Duodenal mucosa (tissue), 2 donors: ENCODE measurements at regions not wholly inside any gene's neighbourhood (a gene's known extent, or its start where the extent isn't known, plus 50 kb on each side); places are given as distances from the start of the nearest gene placed in this dataset.
"Not testable (repeated sequence)": the region's sequence is repeated elsewhere in the genome, so short reads cannot be mapped to it uniquely, and the experiment has no call there.

Experiments used
- H3K27ac ChIP-seq: one replicate; pipeline ENCODE4 v1.7.0; 2013; ENCODE audit warnings: low read depth, low read length
- H3K27me3 ChIP-seq, 2 donors: one replicate each; pipeline ENCODE4 v1.7.0; 2013; ENCODE audit warnings: low read length in 2 of 2, control low read depth in 1 of 2; ENCODE audit not compliant: insufficient read depth in 2 of 2, control insufficient read depth in 1 of 2
- H3K36me3 ChIP-seq, 2 donors: one replicate each; pipeline ENCODE4 v1.7.0; 2013; ENCODE audit warnings: low read length in 2 of 2, control low read depth in 1 of 2; ENCODE audit not compliant: insufficient read depth in 2 of 2, control insufficient read depth in 1 of 2
- H3K4me1 ChIP-seq, 2 donors: one replicate each; pipeline ENCODE4 v1.7.0; 2013; ENCODE audit warnings: low read length in 2 of 2, control low read depth in 1 of 2; ENCODE audit not compliant: insufficient read depth in 2 of 2, control insufficient read depth in 1 of 2
- H3K4me3 ChIP-seq, 2 donors: one replicate each; pipeline ENCODE4 v1.7.0; 2013; ENCODE audit warnings: low read length in 2 of 2, low read depth in 1 of 2
- H3K9ac ChIP-seq, 2 donors: one replicate each; pipeline ENCODE4 v1.7.0; 2013; ENCODE audit warnings: low read length in 2 of 2, low read depth in 1 of 2
- H3K9me3 ChIP-seq, 2 donors: one replicate each; pipeline ENCODE4 v1.7.0; 2013; ENCODE audit warnings: low read length in 2 of 2, control low read depth in 1 of 2; ENCODE audit not compliant: control insufficient read depth in 1 of 2

GRCh38 chr14:50027816-50028215 is 88.6 kb downstream of the VCPKMT start:
- H3K9me3 ChIP-seq = peaks cover 2 to 6% of the 10 kb centered on the region in 2 donors
- H3K4me3 ChIP-seq = no peak overlapping the region
- H3K4me1 ChIP-seq = no peaks in the 10 kb centered on the region
- H3K9ac ChIP-seq = no peak overlapping the region
- no peaks in the 10 kb centered on the region for H3K36me3 ChIP-seq
- H3K27me3 ChIP-seq = no peaks in the 10 kb centered on the region
- no peak overlapping the region for H3K27ac ChIP-seq

DNA sequence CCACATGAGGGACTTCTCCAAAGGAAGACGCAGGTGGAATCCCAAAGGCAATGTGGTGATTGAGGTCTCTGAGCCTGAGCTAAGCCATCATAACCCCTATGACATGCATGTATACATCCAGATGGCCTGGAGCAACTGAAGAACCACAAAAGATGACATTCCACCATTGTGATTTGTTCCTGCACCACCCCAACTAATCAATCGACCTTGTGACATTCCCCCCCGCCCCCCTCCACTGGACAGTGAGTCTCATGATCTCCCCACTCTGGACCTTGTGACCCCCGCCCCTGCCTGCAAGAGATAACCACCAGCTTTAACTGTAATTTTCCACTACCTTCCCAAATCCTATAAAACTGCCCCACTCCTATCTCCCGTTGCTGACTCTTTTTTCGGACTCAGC is 87.9 kb downstream of the VCPKMT start:
- no peak overlapping the region for H3K27ac ChIP-seq

GRCh38 chr14:50030036-50030435 is 86.3 kb downstream of the VCPKMT start:
- no peak overlapping the region for H3K4me3 ChIP-seq

More for the DNA sequence above, 87.9 kb downstream of the VCPKMT start:
- peaks cover 2 to 6% of the 10 kb centered on the region in 2 donors for H3K9me3 ChIP-seq
- no peak overlapping the region for H3K9ac ChIP-seq
- H3K4me3 ChIP-seq = no peak overlapping the region
- no peaks in the 10 kb centered on the region for H3K4me1 ChIP-seq
- H3K27me3 ChIP-seq = no peaks in the 10 kb centered on the region
- no peaks in the 10 kb centered on the region for H3K36me3 ChIP-seq

GRCh38 chr14:50030911-50031310 is 85.5 kb downstream of the VCPKMT start:
- H3K27ac ChIP-seq, H3K4me1 ChIP-seq, H3K4me3 ChIP-seq, H3K27me3 ChIP-seq, H3K36me3 ChIP-seq, H3K9ac ChIP-seq, H3K9me3 ChIP-seq: not testable (repeated sequence)

More at GRCh38 chr14:50030036-50030435, 86.3 kb downstream of the VCPKMT start:
- no peak overlapping the region for H3K9ac ChIP-seq
- H3K9me3 ChIP-seq = peaks cover 2 to 6% of the 10 kb centered on the region in 2 donors
- no peaks in the 10 kb centered on the region for H3K4me1 ChIP-seq
- H3K27me3 ChIP-seq = no peaks in the 10 kb centered on the region
- no peaks in the 10 kb centered on the region for H3K36me3 ChIP-seq
- no peak overlapping the region for H3K27ac ChIP-seq

DNA sequence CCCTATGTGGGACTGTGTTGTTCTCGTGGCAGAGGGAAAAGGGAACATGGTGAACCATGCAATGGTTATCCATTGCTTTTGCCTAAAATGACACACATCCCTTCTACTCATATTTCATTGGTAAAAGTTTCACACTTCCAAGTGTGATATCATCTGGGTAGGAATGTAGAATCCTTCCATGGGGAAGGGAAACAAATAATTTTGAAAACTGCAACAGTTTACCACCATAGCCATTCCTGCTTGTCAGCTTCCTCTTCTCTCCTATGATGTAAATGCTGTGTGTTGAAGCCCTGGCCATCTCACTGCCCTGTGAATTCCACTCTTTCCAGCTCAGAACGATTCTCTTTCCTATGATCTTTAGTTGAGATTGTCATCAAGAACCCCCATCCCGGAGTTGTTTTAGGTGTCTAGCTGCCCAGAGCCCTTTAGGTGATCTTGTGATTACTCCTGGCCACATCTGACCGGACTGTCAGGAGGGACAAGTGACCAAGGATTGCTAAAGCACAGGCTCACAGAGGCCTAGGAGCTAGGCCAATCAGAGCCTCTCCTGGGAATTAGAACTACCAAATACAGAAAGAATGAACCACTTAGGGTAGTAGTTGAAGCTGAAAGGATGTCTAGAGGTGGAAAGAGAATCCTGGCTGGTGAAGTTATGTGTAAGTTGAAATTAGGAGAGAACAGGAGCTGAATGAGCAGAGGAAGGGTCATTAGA is 84.6 kb downstream of the VCPKMT start:
- H3K4me1 ChIP-seq = no peaks in the 10 kb centered on the region
- H3K27me3 ChIP-seq = no peaks in the 10 kb centered on the region
- H3K4me3 ChIP-seq = no peak overlapping the region
- no peak overlapping the region for H3K9ac ChIP-seq
- no peaks in the 10 kb centered on the region for H3K36me3 ChIP-seq
- no peak overlapping the region for H3K27ac ChIP-seq
- no peaks in the 10 kb centered on the region for H3K9me3 ChIP-seq

DNA sequence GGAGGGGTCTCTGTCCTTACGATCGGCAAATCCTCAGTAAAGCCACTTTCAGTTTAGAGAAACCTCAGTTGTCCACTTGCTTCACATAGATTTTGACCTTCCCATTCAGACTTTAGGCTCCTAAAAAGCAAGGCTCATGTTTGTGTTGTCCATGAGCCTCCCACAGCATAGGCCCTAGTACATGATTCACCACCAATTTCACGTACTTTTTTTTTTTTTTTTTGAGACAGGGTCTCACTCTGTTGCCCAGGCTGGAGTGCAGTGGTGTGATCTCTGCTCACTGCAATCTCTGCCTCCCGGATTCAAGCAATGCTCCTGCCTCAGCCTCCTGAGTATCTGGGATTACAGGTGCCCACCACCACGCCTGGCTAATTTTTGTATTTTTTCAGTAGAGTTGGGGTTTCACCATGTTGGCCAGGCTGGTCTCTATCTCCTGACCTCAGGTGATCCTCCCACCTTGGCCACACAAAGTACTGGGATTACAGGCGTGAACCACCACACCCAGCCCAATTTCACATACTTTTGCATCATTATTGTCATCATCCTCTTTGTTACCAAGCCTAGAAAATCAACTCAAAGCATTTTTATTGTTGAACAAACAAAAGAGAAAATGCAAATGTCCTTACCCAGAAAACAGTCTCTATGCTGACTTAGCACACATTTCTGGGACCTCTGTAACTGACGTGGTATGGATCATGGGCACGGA is 83.8 kb downstream of the VCPKMT start:
- H3K27ac ChIP-seq = not testable (repeated sequence)

DNA sequence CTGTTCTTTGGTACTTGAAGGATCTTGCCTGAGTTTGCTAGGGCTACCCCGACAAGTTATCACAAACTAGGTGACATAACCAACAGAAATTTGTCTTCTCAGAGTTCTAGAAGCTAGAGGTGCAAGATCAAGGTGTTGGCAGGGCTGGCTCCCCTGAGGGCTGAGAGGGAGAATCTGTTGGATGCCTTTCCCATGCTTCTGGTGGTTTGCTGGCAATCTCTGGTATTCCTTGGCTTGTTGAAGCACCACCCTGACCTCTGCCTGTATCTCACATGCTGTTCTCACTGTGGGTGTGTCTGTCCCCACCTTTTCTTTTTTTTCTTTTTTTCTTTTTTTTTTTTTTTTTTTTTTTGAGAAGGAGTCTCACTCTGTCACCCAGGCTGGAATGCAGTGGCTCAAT is 81.2 kb downstream of the VCPKMT start:
- H3K27ac ChIP-seq = no peak overlapping the region
- no peak overlapping the region for H3K9ac ChIP-seq
- no peaks in the 10 kb centered on the region for H3K27me3 ChIP-seq
- no peaks in the 10 kb centered on the region for H3K9me3 ChIP-seq
- no peak overlapping the region for H3K4me3 ChIP-seq
- peaks cover 0 to 3% of the 10 kb centered on the region in 2 donors for H3K36me3 ChIP-seq
- H3K4me1 ChIP-seq = peaks cover 7 to 13% of the 10 kb centered on the region in 2 donors

More for the DNA sequence above, 83.8 kb downstream of the VCPKMT start:
- not testable (repeated sequence) for H3K9ac ChIP-seq, H3K4me1 ChIP-seq, H3K36me3 ChIP-seq, H3K4me3 ChIP-seq, H3K27me3 ChIP-seq, H3K9me3 ChIP-seq

DNA sequence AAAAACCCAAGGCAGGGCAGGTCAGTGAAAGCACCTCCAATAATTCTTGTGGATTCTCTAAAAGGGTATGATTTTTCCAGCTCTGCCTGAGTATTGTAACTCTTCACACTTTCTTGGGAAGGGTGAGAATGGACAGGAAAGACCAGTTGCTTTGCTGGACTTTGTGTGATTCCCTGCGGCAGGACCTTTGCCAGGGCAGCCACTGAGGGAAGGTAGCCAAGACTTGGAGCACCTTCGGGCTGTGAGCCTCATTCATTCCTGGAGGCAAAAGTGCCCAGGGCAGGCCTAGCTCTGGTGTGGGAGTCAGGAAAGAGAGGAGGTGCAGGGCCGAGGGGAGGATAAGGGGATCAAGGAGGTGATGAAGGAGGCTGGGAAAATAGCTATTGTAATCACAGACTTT is 80.2 kb downstream of the VCPKMT start:
- H3K9ac ChIP-seq = no peak overlapping the region
- peaks cover 0 to 3% of the 10 kb centered on the region in 2 donors for H3K36me3 ChIP-seq
- peaks cover 17 to 23% of the 10 kb centered on the region in 2 donors for H3K4me1 ChIP-seq
- H3K27me3 ChIP-seq = no peaks in the 10 kb centered on the region
- no peak overlapping the region for H3K27ac ChIP-seq
- H3K4me3 ChIP-seq = no peak overlapping the region
- no peaks in the 10 kb centered on the region for H3K9me3 ChIP-seq

- peaks cover 18 to 25% of the 10 kb centered on the region in 2 donors for H3K4me1 ChIP-seq
- H3K9me3 ChIP-seq = no peaks in the 10 kb centered on the region
- H3K9ac ChIP-seq = no peak overlapping the region
- H3K4me3 ChIP-seq = no peak overlapping the region
- H3K36me3 ChIP-seq = peaks cover 0 to 3% of the 10 kb centered on the region in 2 donors
- no peak overlapping the region for H3K27ac ChIP-seq
- H3K27me3 ChIP-seq = no peaks in the 10 kb centered on the region
These were observed 79.7 kb downstream of the VCPKMT start for GRCh38 chr14:50036637-50037036.

- H3K4me1 ChIP-seq = peaks cover 18 to 25% of the 10 kb centered on the region in 2 donors
- H3K27me3 ChIP-seq = no peaks in the 10 kb centered on the region
- H3K36me3 ChIP-seq = peaks cover 0 to 3% of the 10 kb centered on the region in 2 donors
- no peak overlapping the region for H3K27ac ChIP-seq
- no peak overlapping the region for H3K9ac ChIP-seq
- H3K4me3 ChIP-seq = no peak overlapping the region
- H3K9me3 ChIP-seq = no peaks in the 10 kb centered on the region
These were observed 79.1 kb downstream of the VCPKMT start for GRCh38 chr14:50037240-50037639.
